C4-2B (cell line): ENCODE measurements at regions not wholly inside any gene's neighbourhood (a gene's known extent, or its start where the extent isn't known, plus 50 kb on each side); places are given as distances from the start of the nearest gene placed in this dataset.

Experiments used
- CTCF ChIP-seq: fragments of 450-650 bp; conservative IDR thresholded peaks from 2 replicates; pipeline ENCODE4 v1.5.1; 2017; ENCODE audit warnings: mild to moderate bottlenecking
- ZFX ChIP-seq: fragments of 450-650 bp; IDR thresholded peaks from 2 replicates; pipeline ENCODE4 v1.6.1; 2017

- no peak for TF ChIP-seq CTCF
- TF ChIP-seq ZFX = no peak
These were observed 100.9 kb upstream of the PTPRM start for GRCh38 chr18:7466190-7466589.
